Ishikawa (cell line): ENCODE measurements at regions not wholly inside any gene's neighbourhood (a gene's known extent, or its start where the extent isn't known, plus 50 kb on each side); places are given as distances from the start of the nearest gene placed in this dataset.

ENCODE experiments used
- CEBPB ChIP-seq: IDR thresholded peaks from 2 replicates; pipeline ENCODE4 v1.6.1; 2012
- CREB1 ChIP-seq: IDR thresholded peaks from 2 replicates; pipeline ENCODE4 v1.6.1; 2012; ENCODE audit warnings: low read depth
- EGR1 ChIP-seq: IDR thresholded peaks from 2 replicates; pipeline ENCODE4 v1.6.1; 2012
- EP300 ChIP-seq: IDR thresholded peaks from 2 replicates; pipeline ENCODE4 v1.6.1; 2012; ENCODE audit warnings: borderline replicate concordance
- FOXM1 ChIP-seq: IDR thresholded peaks from 2 replicates; pipeline ENCODE4 v1.6.1; 2012; ENCODE audit warnings: low read depth, borderline replicate concordance
- NFIC ChIP-seq: IDR thresholded peaks from 2 replicates; pipeline ENCODE4 v1.6.1; 2012
- RAD21 ChIP-seq: IDR thresholded peaks from 2 replicates; pipeline ENCODE4 v1.6.1; 2012; ENCODE audit warnings: low read depth
- REST ChIP-seq: IDR thresholded peaks from 2 replicates; pipeline ENCODE4 v1.6.1; 2012; ENCODE audit warnings: low read depth, mild to moderate bottlenecking
- TAF1 ChIP-seq: IDR thresholded peaks from 2 replicates; pipeline ENCODE4 v1.6.1; 2012; ENCODE audit warnings: low read depth, mild to moderate bottlenecking
- TCF12 ChIP-seq: IDR thresholded peaks from 2 replicates; pipeline ENCODE4 v1.6.1; 2012; ENCODE audit warnings: low read depth
- TEAD4 ChIP-seq: IDR thresholded peaks from 2 replicates; pipeline ENCODE4 v1.6.1; 2012
- USF1 ChIP-seq: IDR thresholded peaks from 2 replicates; pipeline ENCODE4 v1.6.1; 2012
- YY1 ChIP-seq: IDR thresholded peaks from 2 replicates; pipeline ENCODE4 v1.6.1; 2012; ENCODE audit warnings: low read depth
- ZBTB7A ChIP-seq: IDR thresholded peaks from 2 replicates; pipeline ENCODE4 v1.6.1; 2012; ENCODE audit warnings: low read depth
- TF ChIP-seq, protein P1 (sequence below): IDR thresholded peaks from 2 replicates; pipeline ENCODE4 v1.6.1; 2012

DNA sequence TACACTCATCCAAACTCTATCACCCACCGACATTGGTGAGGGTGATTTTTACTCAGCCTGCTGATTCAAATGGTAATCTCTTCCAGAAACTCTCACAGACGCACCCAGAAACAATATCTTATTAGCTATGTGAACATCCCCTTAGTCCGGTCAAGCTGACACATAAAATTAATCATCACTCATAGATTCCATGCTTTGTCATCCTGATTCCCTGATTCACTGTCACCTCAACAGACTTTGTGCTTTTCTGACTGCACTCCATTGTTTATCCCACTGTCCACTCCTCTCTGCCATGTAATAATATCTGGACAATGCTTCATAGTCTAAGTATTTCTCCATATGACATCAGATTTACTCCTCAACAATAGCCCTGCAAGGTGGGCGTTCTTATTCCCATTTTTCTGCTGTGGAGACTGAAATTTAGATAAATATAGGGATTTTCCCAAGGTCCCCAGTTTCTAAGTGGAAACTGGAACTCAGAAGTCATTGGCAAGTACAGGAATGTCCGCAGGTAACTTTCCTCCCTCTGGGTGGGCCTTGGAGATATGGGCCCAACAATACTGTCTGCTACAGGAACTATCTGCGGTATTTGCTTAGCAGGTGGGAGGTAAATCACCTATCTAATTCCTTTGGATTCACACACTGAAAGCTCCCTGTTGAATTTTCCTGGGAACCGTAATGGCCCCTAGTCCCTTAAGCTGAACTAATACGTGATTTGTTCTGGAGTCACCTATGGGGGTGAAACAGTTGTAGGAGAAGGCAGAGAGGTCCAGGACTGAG lies 228.6 kb upstream of the BCOR start:
- TF ChIP-seq TEAD4, result no peak
- no peak for TF ChIP-seq USF1
- TF ChIP-seq NFIC, result no peak

GRCh38 chrX:40325161-40325560 lies 227.4 kb upstream of the BCOR start:
- no peak for TF ChIP-seq CEBPB
- TF ChIP-seq REST, result no peak
- TF ChIP-seq EGR1, result no peak
- no peak for TF ChIP-seq CREB1
- no peak for TF ChIP-seq YY1
- no peak for TF ChIP-seq EP300
- TF ChIP-seq NFIC, result no peak
- TF ChIP-seq TCF12, result no peak
- no peak for TF ChIP-seq TEAD4

GRCh38 chrX:40323977-40324376 lies 226.2 kb upstream of the BCOR start:
- TF ChIP-seq RAD21, result no peak

GRCh38 chrX:40320819-40321218 lies 223.1 kb upstream of the BCOR start:
- TF ChIP-seq TAF1 (no peak), FOXM1 (no peak)

DNA sequence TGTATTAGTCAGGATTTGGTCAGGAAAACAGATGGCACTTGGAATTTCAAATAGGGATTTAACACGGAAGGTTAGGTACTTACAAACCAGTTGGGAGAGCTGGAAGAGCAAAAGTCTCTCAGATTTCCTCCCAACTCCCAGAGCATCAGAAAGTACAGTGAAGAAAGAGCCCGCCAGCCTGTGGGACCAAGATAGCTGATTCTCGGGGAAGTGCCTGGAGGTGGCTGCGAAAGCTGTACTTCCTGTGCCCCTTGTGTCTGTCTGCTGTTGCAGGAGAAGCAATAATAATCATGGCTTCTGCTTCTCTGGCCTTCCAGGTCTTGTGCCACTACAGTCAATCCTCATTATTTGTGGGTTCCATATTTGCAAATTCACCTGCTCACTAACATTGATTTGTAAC lies 221.0 kb upstream of the BCOR start:
- TF ChIP-seq RAD21 (no peak), TCF12 (no peak), ZBTB7A (no peak), REST (no peak), USF1 (no peak), NFIC (no peak), EP300 (no peak), YY1 (no peak), CREB1 (no peak), TEAD4 (no peak), TAF1 (no peak), CEBPB (no peak), EGR1 (no peak), FOXM1 (no peak)
- TF ChIP-seq, protein P1, sequence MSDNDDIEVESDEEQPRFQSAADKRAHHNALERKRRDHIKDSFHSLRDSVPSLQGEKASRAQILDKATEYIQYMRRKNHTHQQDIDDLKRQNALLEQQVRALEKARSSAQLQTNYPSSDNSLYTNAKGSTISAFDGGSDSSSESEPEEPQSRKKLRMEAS, result no peak

DNA sequence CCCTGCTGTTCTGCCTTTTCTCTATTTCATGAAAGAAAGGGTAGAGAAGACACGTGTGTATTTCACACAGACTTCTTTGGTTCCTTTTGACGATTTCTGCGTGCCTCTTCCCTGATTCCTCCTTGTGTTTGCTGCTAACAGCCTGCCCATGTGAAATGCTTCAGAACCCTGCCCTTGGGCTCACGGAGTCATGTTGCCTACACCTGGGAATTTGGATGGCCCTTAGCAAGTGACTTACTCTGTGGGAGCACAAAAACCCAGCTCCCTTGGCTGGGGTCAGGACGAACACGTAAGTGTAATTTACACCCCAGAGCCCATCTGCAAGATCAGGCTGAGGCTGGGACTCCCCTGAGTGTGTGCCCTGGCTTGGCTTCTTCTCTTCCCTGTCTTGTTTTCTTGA lies 220.3 kb upstream of the BCOR start:
- no peak for TF ChIP-seq RAD21
- TF ChIP-seq, protein P1, result no peak
- no peak for TF ChIP-seq YY1
- TF ChIP-seq TAF1, result no peak
- TF ChIP-seq USF1, result no peak
- no peak for TF ChIP-seq ZBTB7A
- TF ChIP-seq TCF12, result no peak
- TF ChIP-seq EGR1, result no peak

- TF ChIP-seq, protein P1, result no peak
- TF ChIP-seq ZBTB7A (no peak), EP300 (no peak), REST (no peak), TAF1 (no peak)
Observed at GRCh38 chrX:40316502-40316901, 218.7 kb upstream of the BCOR start.
